Gastroesophageal sphincter (tissue), 4 donors: ENCODE measurements at regions not wholly inside any gene's neighbourhood (a gene's known extent, or its start where the extent isn't known, plus 50 kb on each side); places are given as distances from the start of the nearest gene placed in this dataset.
A peak's percentile ranks its signal among the peaks of the same experiment; 100 is the strongest.

Source experiments
- ATAC-seq: fragments of 150-250 bp; one replicate; pipeline ENCODE4 v1.9.1; 2016; ENCODE audit warnings: mild to moderate bottlenecking, moderate library complexity
- H3K27ac ChIP-seq, 4 donors: fragments of 200-600 bp; sonication (generic) in 3 of 4; 1 replicate in 3 of 4; 2 replicates in 1 of 4; pipeline ENCODE4 v1.5.1; 2016 to 2019
- H3K27me3 ChIP-seq: fragments of 200-600 bp; sonication (generic); one replicate; pipeline ENCODE4 v1.5.1; 2019
- H3K36me3 ChIP-seq, 2 donors: fragments of 200-600 bp; sonication (generic); one replicate each; pipeline ENCODE4 v1.5.1; 2019; ENCODE audit warnings: control low read depth in 1 of 2
- H3K4me1 ChIP-seq, 3 donors: fragments of 200-600 bp; sonication (generic); 1 replicate in 2 of 3; 2 replicates in 1 of 3; pipeline ENCODE4 v1.5.1; 2016 to 2019; ENCODE audit warnings: control low read depth in 2 of 3
- H3K4me3 ChIP-seq, 2 donors: fragments of 200-600 bp; sonication (generic); one replicate each; pipeline ENCODE4 v1.5.1; 2019; ENCODE audit warnings: mild to moderate bottlenecking in 1 of 2, moderate library complexity in 1 of 2
- H3K9me3 ChIP-seq, 3 donors: fragments of 200-600 bp; sonication (generic); one replicate each; pipeline ENCODE4 v1.5.1; 2017 to 2019; ENCODE audit warnings: control low read depth in 2 of 3
- EP300 ChIP-seq: sonication (generic); formaldehyde crosslinking; IDR thresholded peaks from one replicate; pipeline ENCODE4 v1.6.1; 2017; ENCODE audit warnings: antibody characterized with exemption, mild to moderate bottlenecking
- POLR2A ChIP-seq, 2 donors: fragments of 450-650 bp; IDR thresholded peaks; one replicate each; pipeline ENCODE4 v1.6.1; 2017; ENCODE audit warnings: antibody characterized with exemption in 2 of 2, mild to moderate bottlenecking in 2 of 2, moderate library complexity in 1 of 2
- POLR2AphosphoS5 ChIP-seq: sonication (generic); formaldehyde crosslinking; IDR thresholded peaks from one replicate; pipeline ENCODE4 v1.6.1; 2017; ENCODE audit warnings: antibody characterized with exemption
- WGBS, 2 donors: methylation state at CpG; one replicate each; pipeline ENCODE4 v1.1.5; 2018; ENCODE audit warnings: low coverage in 1 of 2; 5-methylcytosine and 5-hydroxymethylcytosine counted together
- TF ChIP-seq, protein P1 (sequence below), 4 experiments: fragments of 200-600 bp in 2 of 4; fragments of 450-650 bp in 2 of 4; sonication (generic) in 1 of 4; IDR thresholded peaks; one replicate each; pipeline ENCODE4 v1.5.1; 2017 to 2019; ENCODE audit warnings: antibody characterized with exemption in 4 of 4, mild to moderate bottlenecking in 2 of 4, moderate library complexity in 2 of 4

GRCh38 chr1:23622284-23622683 is 63.0 kb upstream of the ID3 start:
- Histone ChIP-seq H3K36me3 (no peaks in the 10 kb centered on the region), H3K27me3 (peaks cover 17% of the 10 kb centered on the region), H3K4me3 (no peak overlapping the region), H3K9me3 (no peaks in the 10 kb centered on the region), H3K27ac (no peak overlapping the region), H3K4me1 (peaks cover 0 to 14% (median 4%) of the 10 kb centered on the region in 3 donors)
- TF ChIP-seq, protein P1, sequence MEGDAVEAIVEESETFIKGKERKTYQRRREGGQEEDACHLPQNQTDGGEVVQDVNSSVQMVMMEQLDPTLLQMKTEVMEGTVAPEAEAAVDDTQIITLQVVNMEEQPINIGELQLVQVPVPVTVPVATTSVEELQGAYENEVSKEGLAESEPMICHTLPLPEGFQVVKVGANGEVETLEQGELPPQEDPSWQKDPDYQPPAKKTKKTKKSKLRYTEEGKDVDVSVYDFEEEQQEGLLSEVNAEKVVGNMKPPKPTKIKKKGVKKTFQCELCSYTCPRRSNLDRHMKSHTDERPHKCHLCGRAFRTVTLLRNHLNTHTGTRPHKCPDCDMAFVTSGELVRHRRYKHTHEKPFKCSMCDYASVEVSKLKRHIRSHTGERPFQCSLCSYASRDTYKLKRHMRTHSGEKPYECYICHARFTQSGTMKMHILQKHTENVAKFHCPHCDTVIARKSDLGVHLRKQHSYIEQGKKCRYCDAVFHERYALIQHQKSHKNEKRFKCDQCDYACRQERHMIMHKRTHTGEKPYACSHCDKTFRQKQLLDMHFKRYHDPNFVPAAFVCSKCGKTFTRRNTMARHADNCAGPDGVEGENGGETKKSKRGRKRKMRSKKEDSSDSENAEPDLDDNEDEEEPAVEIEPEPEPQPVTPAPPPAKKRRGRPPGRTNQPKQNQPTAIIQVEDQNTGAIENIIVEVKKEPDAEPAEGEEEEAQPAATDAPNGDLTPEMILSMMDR (IDR thresholded peaks at IDR 0.05): no peak
- TF ChIP-seq EP300: no peak
- no peak for TF ChIP-seq POLR2A (IDR thresholded peaks at IDR 0.05)
- TF ChIP-seq POLR2AphosphoS5: no peak
- 92 to 93% methylated on average over 4 of the region's 4 CpGs for WGBS, 2 donors
- ATAC-seq: no peak

DNA sequence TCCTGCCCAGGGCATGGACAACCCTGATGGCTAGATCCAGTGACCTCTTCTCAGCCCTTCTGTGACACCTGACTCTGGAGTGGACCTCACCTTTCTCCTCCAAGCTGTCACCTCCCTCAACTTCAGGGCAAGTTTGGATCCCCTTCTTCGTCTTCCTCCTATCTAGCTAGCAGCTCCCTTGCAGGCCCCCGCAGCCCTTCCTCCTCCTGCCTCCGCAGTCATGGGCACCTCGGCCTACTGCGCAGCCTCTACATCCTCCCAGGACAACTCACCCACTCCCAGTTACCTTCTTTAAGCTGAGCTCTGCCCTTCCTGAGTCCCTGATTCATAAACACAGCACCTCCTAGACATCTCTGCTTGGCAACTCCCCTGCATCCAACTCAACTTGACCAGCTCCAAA is 61.3 kb upstream of the ID3 start:
- TF ChIP-seq EP300: no peak
- TF ChIP-seq, protein P1 (IDR thresholded peaks at IDR 0.05): no peak
- no peak for TF ChIP-seq POLR2AphosphoS5
- TF ChIP-seq POLR2A (IDR thresholded peaks at IDR 0.05): no peak
- 98 to 100% methylated on average over 2 to 5 of the region's 5 CpGs for WGBS, 2 donors
- Histone ChIP-seq H3K27ac (no peak overlapping the region), H3K36me3 (no peaks in the 10 kb centered on the region), H3K4me1 (peaks cover 0 to 14% (median 4%) of the 10 kb centered on the region in 3 donors), H3K27me3 (peaks cover 17% of the 10 kb centered on the region), H3K4me3 (no peak overlapping the region), H3K9me3 (no peaks in the 10 kb centered on the region)
- ATAC-seq: no peak

DNA sequence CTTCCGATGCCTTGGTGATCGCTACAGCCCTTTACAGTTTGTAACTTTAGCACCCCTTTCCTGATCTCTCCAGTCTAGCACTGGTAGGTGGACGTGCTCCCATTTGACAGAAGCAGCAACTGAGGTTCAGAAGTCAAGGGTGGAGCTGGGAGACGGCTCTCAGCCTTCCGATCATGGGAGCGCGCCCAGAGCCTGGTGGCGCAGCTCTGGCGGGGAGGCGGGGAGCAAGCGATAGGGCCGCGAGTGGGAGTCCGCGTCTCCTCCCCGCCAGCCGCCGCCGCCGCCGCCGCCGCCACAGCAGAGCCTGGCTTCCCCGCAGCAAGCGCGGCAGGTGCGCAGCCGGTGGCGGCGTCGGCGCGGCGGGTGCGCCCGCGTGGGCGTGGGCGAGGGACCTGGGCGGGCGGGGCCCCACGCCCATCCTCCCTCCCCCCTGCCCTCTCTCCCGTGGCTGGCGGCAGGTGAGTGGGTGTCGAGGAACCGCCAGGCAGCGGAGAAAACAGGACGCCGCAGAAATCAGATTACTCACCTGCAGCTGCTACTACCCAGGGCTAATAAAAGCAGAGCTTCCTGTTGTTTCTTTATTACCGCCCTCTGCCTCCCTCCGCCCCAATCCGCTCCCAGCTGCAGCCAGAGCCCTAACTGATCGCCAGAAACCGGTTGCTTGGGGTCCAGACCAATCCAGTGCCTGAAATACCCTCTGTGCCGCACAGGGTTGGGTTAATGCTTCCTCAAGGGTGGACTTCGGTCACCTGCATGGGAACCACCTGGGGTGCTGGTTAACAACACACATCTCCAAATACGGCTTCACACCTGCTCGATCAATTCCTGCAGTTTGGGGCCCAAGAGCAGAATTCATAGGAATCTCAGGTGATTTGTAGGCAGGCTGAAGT is 60.2 kb upstream of the ID3 start:
- TF ChIP-seq, protein P1 (IDR thresholded peaks at IDR 0.05): no peak
- TF ChIP-seq EP300 (no peak), POLR2AphosphoS5 (no peak), POLR2A (IDR thresholded peaks at IDR 0.05) (no peak)
- no peaks in the 10 kb centered on the region for H3K36me3 ChIP-seq
- peaks cover 0 to 14% (median 4%) of the 10 kb centered on the region in 3 donors for H3K4me1 ChIP-seq
- 18 to 100% methylated on average over 1 to 6 of the region's 58 CpGs for WGBS, 2 donors
- peak; percentile 68 for ATAC-seq
- no peak overlapping the region for H3K27ac ChIP-seq
- peaks cover 17% of the 10 kb centered on the region for H3K27me3 ChIP-seq
- peak overlapping the region; percentile 10 to 50 for H3K4me3 ChIP-seq
- H3K9me3 ChIP-seq: no peaks in the 10 kb centered on the region

DNA sequence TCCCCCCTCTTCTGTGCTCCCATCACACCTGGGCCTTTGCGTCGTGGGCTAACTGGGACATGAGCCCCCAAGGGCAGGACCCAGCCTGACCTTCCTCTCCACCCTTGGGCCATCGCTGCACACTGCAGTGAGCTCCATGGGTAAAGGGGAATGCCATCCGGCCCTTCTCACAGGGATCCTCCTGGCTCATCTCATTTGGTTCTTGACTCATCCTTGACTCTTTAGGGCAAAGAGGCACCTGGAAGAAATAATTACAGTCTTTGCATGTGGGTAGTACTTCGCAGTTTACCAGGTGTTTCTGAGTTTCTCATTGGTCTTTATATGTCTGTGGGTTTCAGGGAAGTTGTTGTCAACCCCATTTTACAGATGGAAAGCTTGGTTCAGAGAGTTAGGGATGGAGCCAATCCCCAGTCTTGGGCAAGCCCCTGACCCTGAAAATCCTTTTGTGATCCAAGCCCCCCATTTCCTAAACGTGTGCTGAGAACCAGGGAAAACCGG is 59.3 kb upstream of the ID3 start:
- ATAC-seq: no peak
- no peak overlapping the region for H3K4me3 ChIP-seq
- H3K27ac ChIP-seq: no peak overlapping the region
- no peaks in the 10 kb centered on the region for H3K9me3 ChIP-seq
- peaks cover 0 to 14% (median 4%) of the 10 kb centered on the region in 3 donors for H3K4me1 ChIP-seq
- 89 to 91% methylated on average over 3 of the region's 7 CpGs for WGBS, 2 donors
- H3K36me3 ChIP-seq: no peaks in the 10 kb centered on the region
- H3K27me3 ChIP-seq: peaks cover 17% of the 10 kb centered on the region
- TF ChIP-seq, protein P1 (IDR thresholded peaks at IDR 0.05): no peak
- no peak for TF ChIP-seq EP300
- no peak for TF ChIP-seq POLR2AphosphoS5
- no peak for TF ChIP-seq POLR2A (IDR thresholded peaks at IDR 0.05)
